HG03575 (cell line): ENCODE measurements at regions not wholly inside any gene's neighbourhood (a gene's known extent, or its start where the extent isn't known, plus 50 kb on each side); places are given as distances from the start of the nearest gene placed in this dataset.
"Not testable (repeated sequence)": the region's sequence is repeated elsewhere in the genome, so short reads cannot be mapped to it uniquely, and the experiment has no call there.

Experiments
- ATAC-seq: cut with Tn5 transposase; IDR thresholded peaks from one replicate; pipeline ENCODE4 v1.9.1; 2021; ENCODE audit not compliant: unreplicated experiment, insufficient number of reproducible peaks, low FRiP score; ENCODE audit errors: extremely low read depth

GRCh38 chr11:116345575-116345974, 427.2 kb downstream of the BUD13 start:
- ATAC-seq: no peak

- no peak for ATAC-seq
These were observed 428.2 kb downstream of the BUD13 start for GRCh38 chr11:116344601-116345000.

GRCh38 chr11:116343270-116343669, 429.5 kb downstream of the BUD13 start:
- ATAC-seq: no peak

GRCh38 chr11:116342148-116342547, 430.6 kb downstream of the BUD13 start:
- no peak for ATAC-seq

- no peak for ATAC-seq
These were observed 433.3 kb downstream of the BUD13 start for GRCh38 chr11:116339306-116340098.

GRCh38 chr11:116338500-116338899, 434.3 kb downstream of the BUD13 start:
- not testable (repeated sequence) for ATAC-seq

- ATAC-seq: no peak
These were observed 436.2 kb downstream of the BUD13 start for GRCh38 chr11:116336540-116336939.

- ATAC-seq: no peak
These were observed 436.9 kb downstream of the BUD13 start for GRCh38 chr11:116335891-116336290.

- ATAC-seq: no peak
These were observed 437.7 kb downstream of the BUD13 start for GRCh38 chr11:116335078-116335477.

- ATAC-seq: no peak
These were observed 438.2 kb downstream of the BUD13 start for GRCh38 chr11:116334596-116334995.

- ATAC-seq: no peak
These were observed 439.7 kb downstream of the BUD13 start for GRCh38 chr11:116333001-116333535.

- no peak for ATAC-seq
These were observed 440.4 kb downstream of the BUD13 start for GRCh38 chr11:116332391-116332790.

- ATAC-seq: no peak
These were observed 441.4 kb downstream of the BUD13 start for GRCh38 chr11:116331381-116331780.

GRCh38 chr11:116330439-116331185, 442.2 kb downstream of the BUD13 start:
- ATAC-seq: no peak

GRCh38 chr11:116329354-116330090, 443.3 kb downstream of the BUD13 start:
- no peak for ATAC-seq

GRCh38 chr11:116328851-116329250, 443.9 kb downstream of the BUD13 start:
- ATAC-seq: no peak

- no peak for ATAC-seq
These were observed 444.4 kb downstream of the BUD13 start for GRCh38 chr11:116328391-116328790.

GRCh38 chr11:116326146-116326545, 446.6 kb downstream of the BUD13 start:
- ATAC-seq: no peak

GRCh38 chr11:116325247-116325646, 447.5 kb downstream of the BUD13 start:
- ATAC-seq: no peak
